ENCODE measurements at regions not wholly inside any gene's neighbourhood (a gene's known extent, or its start where the extent isn't known, plus 50 kb on each side); places are given as distances from the start of the nearest gene placed in this dataset.
"Not testable (repeated sequence)": the region's sequence is repeated elsewhere in the genome, so short reads cannot be mapped to it uniquely, and the experiment has no call there.

DNA sequence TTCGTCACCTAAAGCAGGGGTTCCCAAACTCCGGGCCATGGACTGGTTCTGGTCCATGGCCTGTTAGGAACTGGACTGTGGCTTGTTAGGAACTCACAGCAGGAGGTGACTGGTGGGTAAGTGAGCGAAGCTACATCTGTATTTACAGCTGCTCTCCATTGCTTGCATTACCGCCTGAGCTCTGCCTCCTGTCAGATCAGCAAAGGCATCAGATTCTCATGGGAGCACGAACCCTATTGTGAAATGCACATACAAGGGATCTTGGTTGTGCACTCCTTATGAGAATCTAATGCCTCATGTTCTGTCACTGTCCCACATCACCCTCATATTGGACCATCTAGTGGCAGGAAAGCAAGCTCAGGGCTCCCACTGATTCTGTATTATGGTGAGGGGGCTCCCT is 217.0 kb downstream of the ZFP36L2 start:
- no peak for DNase-seq

DNA sequence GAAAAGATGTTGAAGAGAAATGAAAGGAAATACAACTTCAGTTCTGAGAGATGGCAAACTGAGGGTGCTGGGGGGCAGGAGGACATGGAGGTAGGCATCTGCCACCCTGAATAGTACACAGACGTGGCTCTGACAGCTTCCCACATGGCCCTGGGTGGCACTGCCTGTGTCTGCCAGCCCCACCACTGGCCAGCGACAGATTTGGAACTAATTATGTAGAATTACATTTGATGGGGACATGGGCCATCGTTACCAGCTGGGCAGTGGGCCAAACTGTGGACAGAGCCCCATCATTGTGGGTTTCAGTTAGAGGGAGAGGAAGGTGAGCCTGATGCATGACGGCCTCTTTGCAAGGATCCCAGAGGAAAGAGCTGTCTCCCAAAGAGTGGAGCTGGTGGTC is 216.0 kb upstream of the HAAO start:
- DNase-seq = no peak

DNA sequence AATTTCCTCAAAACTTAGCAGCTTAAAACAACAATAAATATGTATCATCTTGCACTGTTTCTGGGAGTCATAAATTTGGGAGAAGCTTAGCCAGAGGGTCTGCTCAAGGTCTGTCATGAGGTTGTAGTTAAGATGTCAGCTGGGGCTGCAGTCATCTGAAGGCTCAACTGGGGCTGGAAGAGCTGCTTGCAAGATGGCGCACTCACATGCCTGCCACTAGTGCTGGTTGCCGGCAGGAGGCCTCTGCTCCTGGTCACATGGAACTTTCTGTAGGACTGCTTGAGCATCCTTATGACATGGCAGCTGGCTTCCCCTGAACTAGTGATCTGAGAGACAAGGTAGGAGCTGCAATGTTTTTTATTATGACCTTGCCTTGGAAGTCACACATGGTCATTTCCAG is 215.5 kb upstream of the HAAO start:
- no peak for DNase-seq

DNA sequence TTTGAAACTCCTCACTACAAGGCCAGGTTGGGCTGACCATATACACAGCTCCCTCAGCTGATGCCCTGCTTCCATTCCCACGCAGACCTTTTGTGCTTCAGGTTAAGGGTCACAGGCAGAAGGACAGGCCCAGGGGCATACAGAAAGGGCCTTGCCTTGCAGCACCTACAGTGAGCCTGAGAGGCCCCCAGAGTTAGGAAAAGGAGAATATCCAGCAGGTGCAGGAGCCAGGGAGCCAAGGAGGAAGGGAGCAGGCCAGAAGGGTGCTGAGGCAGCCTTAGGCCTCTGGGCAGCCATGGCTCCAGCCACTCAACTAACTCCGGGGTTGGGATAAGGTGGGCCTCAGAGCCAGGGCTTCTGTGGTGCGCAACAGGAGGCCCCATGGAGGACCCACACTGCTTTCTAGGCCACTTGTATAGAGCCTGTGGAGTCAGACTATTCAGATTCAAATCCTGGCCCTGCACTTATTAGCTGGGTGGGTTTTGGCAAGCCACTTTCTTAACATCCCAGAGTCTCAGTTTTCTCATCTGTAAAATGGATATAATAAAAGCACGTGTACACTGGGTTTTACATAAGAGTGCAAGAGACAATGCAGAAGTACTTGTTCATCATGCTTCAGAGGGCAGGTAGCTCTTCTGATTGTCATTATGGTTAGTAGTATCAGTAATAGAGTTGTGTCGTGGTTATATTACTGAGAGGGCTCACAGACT is 214.6 kb upstream of the HAAO start:
- no peak for DNase-seq

DNA sequence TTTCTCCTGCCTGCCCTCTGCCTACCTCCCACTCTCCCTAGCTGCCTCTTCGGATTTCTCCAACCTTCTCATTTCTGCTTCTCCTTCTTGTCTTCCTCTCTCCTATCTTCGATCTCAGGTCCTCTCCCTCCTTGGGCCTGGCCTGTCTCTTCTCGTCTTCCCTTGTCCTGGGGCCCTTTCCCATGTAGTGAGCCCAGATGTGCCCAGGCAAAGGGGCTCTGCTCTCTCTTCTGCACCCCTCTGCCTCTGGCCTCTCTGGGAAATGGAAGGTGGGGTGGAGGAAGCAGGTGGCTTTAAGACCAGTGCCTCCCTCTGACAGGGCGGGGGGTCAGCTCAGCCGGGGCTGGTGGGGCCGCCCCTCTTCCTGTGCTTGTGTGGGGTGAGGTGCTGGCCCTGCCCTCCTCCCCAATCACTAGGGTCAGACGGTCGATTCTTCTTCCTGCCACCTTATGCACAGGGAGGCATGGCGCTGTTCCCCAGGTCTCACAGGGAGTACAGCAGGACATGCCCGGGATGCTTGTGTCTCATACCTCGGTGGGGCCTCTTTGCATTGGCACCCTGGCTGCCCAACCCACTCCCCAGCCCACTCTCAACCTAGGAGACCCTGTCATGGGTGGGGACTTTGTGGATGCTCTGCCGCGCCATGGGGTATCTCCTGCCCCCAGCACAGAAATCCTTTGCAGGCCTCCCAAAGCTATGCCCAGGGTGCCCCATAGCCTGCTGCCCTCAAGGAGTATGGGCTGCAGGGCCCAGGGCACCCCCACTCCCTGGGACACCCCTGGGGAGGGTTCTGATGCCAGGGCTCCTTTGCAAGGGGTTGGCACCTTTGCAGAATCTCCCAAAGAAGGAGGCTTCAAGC is 213.8 kb upstream of the HAAO start:
- DNase-seq = no peak

DNA sequence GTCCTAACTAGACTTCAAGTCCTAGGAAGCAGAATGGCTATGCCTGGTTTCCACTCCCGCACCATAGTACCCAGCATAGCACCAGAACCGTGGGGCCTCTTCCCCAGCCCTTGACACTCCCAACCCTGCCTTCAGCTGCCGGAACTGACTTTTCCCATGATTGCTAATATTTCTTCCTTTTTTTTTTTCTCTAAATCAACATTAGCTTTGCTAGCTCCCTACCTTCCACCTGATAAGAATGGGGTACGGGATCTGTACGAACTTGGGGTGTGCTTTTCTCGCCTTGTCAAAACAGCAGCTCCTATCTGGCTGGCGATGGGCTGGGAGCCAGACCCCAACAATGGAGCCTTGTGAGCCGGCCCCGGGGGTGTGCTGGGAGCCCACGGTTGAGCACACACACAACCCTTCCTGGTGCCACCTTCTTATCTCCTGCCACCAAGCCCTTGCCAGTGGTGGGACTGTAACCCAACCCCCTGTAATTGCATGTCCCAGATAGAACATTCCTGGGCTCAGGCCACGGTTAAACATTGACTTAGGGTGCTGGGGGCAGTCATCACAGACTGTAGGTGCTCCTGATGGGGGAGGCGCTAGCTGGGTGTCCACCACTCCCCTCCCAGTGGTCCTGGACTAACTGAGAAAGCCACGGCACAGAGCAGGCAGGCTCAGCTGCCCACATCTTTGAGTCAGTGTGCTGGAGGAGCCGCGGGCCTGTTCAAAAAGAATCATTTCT is 213.0 kb upstream of the HAAO start:
- no peak for DNase-seq

DNA sequence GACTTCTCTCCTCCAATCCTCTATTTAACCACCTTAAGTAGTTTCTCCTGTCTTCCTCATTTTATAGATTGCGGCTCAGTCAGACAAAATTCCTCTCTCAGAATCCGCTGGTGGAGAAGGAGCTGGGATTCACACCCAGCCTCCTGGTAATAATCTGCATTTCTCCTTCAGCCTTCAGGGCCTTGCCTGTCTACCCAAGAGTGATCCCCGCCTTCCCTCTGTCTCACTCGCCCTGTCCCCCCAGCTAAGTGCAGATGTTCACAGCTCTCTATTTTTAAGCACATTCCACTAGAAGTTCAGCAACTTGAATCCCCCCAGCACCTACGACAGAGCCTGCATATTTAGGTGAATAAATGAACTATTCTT is 212.5 kb upstream of the HAAO start:
- DNase-seq = no peak

DNA sequence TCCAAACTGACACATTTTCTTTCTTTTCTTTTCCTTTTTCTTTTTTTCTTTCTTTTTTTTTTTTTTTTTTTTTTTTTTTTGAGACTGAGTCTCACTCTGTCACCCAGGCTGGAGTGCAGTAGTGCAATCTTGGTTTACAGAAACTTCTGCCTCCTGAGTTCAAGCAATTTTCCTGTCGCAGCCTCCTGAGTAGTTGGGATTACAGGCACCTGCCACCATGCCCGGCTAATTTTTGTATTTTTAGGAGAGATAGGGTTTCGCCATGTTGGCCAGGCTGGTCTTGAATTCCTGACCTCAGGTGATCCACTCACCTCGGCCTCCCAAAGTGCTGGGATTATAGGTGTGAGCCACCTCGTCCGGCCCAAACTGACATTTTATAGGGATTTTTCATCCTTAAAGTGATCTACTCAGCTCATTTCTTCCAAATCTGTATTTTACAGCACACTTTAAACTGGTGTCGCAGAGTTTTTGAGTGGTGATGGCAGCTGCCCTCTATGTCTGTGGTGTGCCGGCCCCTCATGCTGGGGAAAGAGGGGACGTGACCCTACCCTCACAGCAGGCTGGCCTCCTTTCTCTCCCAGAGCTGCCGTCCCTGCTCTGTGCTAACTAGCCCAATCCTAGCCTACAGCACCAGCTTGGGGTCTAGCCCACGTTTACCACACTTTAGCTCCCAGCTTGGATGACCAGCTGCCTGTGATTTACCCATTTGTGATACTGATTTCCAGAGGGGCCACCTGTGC is 211.9 kb upstream of the HAAO start:
- not testable (repeated sequence) for DNase-seq

DNA sequence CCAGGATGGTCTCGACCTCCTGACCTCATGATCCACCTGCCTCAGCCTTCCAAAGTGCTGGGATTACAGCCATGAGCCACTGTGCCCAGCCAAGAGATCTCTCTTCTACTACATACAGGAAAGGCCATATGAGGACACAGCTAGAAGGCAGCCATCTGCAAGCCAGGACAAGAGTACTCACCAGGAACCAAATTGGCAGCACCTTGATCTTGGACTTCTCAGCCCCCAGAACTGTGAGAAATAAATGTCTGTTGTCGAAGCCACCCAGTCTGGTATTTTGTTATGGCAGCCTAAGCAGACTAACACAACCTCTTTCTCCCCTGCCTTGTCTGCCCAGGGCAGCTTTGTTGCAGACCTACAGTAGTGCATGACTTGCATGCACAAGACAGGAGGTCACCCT is 211.3 kb upstream of the HAAO start:
- no peak for DNase-seq

DNA sequence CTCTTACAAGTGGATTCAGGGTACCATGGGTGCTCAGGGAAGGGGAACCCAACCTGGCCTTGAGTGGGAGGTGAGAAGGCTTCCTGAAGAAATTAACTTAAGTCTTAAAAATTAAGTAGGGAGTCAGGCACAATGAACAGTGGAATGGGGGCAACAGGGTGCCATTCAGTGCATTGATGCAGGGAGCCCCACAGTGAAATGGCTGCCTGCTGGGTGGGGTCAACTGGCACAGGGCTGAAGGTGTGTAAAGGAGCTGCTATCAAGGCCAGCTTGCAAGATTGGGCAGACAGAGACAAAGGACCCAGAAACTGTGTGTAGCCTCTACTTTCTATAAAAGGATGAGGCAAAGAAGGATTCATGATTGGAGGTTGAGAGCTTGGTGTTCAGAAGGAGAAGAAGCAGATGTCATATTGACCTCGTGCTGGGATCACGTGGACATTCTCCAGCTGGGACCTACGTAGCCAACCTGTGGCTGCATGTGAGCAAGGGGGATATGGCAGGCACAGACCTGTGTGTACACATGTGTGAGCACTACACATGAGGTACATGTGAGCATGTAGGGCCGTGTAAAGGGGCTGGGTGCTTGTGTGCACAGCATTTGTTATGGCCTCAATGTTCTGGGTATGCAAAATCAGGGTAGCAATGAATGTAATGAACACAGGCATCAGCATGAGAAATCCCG is 209.5 kb upstream of the HAAO start:
- no peak for DNase-seq

DNA sequence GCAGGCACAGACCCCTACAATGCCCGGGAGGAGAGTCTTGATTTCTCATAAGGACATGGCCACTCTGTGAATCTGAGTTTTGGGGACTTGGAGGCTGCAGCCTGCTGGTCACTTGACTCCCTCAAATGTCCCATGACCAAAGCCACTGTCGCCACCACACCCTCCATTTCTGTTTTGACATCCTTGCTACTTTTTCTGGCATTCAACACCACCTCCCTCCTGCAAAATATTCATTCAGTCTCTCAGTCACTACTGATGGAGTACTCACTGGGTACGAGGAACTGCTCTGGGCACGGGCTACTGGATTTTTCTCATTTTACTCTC is 208.6 kb upstream of the HAAO start:
- DNase-seq = no peak

DNA sequence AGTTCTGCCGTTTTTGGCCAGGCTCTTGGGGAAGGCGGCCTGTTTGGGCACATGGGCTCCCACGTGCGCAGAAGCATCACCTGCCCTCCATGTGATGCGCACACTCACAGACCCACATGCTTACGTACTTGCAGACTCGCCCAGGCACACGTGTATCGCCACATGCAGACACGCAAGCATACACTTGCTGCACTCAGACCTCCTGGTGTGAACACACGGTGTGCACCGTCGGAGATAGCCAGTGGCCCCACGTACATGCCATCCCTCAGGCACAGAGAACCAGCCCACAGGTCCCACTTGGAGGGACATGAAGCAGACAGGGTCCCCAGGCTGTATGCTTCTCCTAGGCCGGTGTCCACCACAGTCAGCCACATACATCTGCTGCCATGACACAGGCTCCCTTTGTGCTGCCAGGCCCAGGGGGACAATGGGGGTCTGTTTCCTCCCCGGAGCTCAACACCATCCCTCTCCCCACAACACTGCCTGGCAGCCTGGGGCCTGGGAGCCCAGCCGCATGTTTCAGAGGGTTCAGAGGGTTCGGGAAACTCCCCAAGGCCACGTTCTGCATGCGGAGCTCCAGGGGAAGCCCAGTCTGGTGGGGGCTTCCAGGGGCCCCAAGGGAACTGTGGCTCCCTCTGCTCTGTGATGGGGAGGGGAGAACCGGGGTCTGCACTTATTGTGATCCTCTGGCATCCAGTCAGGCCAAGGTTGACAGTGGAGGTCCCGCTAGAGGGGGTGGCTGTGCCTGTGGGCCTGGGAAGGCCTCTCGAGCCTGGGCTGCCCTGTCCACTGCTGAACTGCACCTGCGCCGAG is 208.1 kb upstream of the HAAO start:
- no peak for DNase-seq

DNA sequence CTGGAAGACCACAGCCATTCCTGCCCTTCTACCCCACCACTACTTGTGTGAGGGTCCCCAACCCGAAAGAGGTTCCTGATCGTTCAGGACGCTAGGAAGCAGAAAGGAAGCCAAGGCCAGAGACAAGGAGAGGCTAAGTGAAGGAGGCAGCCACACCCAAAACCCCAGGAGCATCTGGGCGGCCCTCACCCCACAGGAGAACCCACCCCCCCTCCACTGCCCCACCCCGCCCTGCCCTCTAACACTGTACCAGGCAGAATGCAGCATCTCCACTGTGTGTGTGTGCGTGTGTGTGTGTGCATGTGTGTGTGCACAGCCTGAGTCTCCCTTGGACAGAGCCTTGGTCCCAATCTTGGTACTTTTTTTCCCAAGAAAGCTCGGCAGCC is 207.5 kb upstream of the HAAO start:
- DNase-seq = no peak

DNA sequence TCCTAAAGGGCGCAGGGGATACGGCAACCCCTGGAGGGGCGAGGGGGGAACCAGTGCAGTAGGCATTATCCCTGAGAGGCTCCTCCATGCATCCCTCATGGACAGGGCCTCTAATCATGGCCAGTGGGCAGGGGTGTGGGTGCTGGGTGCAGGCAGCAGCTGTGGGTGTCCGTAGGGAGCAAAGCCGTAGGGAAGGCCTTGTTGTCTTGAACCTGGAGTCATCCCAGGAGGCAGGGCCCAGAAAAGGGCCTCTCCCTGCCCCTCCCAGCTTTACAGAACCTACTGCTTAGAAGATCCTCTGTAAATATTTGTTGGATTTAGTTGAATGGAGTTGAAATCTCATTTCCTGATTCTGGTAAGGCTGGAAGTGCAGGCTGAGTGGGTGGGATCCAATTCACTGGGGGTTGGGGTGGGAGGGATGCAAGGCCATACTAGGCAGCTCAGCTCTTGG is 207.0 kb upstream of the HAAO start:
- no peak for DNase-seq

DNA sequence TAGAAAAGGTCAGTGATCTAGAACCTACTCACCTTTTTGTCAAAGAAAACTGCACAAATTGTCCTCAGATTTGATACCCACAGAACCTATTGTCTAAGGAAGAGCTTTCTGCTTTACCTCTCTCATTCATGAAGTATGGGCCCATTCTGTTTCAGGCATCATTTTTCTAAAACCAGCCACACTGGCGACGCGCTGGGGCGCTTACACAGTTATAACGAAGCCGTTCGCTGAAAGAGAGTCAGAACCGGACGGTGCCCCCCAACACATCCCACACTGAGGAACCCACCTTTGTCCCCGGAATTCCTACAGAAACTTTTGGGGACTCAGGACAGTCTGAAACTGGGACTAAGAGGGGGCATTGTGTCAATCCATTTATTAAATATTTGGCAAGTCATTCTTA is 206.3 kb upstream of the HAAO start:
- no peak for DNase-seq

DNA sequence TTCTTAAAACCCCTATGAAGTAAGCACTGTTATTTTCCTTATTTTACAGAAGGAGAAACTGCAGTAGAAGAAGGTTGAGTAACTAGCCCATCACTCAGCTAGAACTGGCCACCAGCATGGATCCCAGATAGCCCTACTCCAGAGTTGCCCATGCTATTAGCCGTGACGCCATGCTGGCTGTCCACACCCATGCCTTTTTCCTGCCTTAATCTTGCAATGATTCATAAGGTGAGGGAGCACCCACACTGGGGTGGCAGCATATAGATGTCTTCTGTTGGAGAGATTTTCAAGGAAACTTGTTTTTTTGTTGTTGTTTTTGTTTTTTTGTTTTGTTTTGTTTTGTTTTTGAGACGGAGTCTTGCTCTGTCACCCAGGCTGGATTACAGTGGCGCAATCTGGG is 204.1 kb upstream of the HAAO start:
- no peak for DNase-seq

DNA sequence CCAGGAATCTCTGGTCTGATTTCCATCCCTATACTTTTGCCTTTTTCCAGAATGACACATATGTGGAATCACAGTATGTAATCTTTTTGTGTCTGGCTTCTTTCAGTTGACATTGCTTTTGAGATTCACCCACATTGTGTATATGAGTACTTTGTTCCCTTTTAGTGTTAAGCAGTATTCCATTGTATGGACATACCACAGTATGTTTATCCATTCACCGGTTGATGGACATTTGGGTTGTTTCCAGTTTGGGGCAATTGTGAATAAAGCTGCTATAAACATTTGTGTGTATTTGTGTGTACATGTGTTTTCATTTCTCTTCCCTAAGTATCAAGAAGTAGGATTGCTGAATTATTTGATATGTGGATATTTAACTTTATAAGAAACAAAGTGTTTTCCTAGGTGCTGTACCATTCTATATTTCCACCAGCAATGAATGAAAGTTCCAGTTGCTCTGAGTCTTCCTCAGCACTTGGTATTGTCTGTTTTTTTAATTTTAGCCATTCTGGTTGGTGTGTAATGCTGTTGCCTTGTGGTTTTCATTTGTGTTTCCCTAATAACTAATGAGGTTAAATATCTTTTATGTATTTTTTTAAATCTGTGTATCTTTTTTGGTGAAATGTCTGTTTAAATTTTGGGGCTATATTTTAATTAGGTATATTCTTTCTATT is 203.5 kb upstream of the HAAO start:
- no peak for DNase-seq

DNA sequence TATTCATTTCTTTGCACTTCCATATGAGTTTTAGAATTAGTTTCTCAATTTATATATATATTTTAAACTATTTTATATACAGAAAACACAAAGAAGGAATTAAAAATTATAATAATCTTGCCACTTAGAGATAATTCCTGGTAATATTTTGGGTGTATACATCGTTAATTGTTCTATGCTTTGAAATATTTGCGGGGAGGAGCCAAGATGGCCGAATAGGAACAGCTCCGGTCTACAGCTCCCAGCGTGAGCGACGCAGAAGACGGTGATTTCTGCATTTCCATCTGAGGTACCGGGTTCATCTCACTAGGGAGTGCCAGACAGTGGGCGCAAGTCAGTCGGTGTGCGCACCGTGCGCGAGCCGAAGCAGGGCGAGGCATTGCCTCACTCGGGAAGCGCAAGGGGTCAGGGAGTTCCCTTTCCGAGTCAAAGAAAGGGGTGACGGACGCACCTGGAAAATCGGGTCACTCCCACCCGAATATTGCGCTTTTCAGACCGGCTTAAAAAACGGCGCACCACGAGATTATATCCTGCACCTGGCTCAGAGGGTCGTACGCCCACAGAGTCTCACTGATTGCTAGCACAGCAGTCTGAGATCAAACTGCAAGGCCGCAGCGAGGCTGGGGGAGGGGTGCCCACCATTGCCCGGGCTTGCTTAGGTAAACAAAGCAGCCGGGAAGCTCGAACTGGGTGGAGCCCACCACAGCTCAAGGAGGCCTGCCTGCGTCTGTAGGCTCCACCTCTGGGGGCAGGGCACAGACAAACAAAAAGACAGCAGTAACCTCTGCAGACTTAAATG is 197.1 kb upstream of the HAAO start:
- not testable (repeated sequence) for DNase-seq

DNA sequence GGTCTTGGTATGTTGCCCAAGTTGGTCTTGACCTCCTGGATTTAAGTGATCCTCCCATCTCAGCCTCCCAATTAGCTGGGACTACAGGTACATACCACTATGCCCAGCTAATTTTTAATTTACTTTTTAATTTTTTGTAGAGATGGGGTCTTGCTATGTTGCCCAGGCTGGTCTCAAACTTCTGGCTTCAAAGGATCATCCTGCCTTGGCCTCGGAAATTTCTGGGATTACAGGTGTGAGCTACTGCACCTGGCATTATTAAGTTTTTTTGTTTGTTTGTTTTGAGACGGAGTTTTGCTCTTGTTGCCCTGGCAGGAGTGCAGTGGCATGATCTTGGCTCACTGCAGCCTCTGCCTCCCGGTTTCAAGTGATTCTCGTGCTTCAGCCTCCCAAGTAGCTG is 195.7 kb upstream of the HAAO start:
- DNase-seq = not testable (repeated sequence)
